ENCODE measurements at regions not wholly inside any gene's neighbourhood (a gene's known extent, or its start where the extent isn't known, plus 50 kb on each side); places are given as distances from the start of the nearest gene placed in this dataset.

DNA sequence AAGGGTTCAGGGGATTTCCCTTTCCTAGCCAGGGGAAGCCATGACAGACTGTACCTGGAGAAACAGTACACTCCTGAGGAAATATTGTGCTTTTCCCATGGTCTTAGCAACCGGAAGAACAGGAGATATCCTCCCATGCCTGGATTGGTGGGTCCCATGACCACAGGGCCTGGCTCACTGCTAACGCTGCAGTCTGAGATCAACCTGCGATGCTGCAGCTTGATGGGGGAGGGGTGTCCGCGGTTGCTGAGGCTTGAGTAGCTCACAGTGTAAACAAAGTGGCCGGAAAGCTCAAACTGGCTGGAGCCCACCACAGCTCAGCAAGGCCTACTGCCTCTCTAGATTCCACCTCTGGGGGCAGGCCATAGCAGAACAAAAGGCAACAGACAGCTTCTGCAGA, 819.5 kb downstream of the TECRL start:
- TF ChIP-seq NFIC (IDR thresholded peaks at IDR 0.05; ENCODE audit: borderline replicate concordance) (no peak), CTCF (IDR thresholded peaks at IDR 0.05) (no peak), POLR2AphosphoS5 (IDR thresholded peaks at IDR 0.05; ENCODE audit: low read depth, low read length) (no peak), RXRA (IDR thresholded peaks at IDR 0.05; ENCODE audit: borderline replicate concordance, low read depth) (no peak), CHD2 (IDR thresholded peaks at IDR 0.05; ENCODE audit: low read length, partially characterized antibody) (no peak), PBX3 (IDR thresholded peaks at IDR 0.05) (no peak), RAD21 (IDR thresholded peaks at IDR 0.05; ENCODE audit: low read length) (no peak)
